ENCODE measurements at regions not wholly inside any gene's neighbourhood (a gene's known extent, or its start where the extent isn't known, plus 50 kb on each side); places are given as distances from the start of the nearest gene placed in this dataset.
"Not testable (repeated sequence)": the region's sequence is repeated elsewhere in the genome, so short reads cannot be mapped to it uniquely, and the experiment has no call there.

DNA sequence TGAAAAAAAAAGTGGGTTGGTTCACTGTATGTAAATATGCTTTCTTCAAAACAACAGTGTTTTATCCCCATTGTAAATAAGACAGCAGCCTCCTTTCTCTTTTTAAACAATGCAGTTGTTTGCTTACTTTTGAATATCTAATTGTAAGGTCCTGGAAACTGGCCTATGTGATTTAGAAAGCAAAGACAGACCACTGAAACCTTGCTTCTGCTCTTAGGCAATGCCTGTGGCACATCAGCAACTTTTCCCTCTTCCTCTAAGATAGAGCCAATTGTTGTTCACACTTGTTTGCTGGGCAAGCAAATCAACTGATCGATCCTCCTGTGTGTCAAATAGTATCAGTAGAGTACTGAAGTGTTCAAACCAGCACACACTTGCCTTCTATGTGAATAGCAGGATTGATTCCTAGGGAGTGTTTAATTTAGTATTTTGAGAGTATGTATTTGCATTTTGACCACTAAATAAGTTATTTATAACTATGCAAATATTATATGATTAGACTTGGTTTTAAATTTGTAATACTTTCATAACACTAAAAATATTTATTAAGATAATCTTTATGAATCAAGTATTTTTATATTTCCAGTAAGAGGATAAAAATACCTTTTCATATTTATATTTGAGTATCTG, 55.4 kb upstream of the GRPR start:
- Histone ChIP-seq H3K36me3 (no peaks in the 10 kb centered on the region), H3K9me3 (no peaks in the 10 kb centered on the region), H3K27ac (no peak overlapping the region), H3K4me3 (no peak overlapping the region), H3K27me3 (no peaks in the 10 kb centered on the region), H3K4me1 (no peaks in the 10 kb centered on the region)
- TF ChIP-seq, protein P1, sequence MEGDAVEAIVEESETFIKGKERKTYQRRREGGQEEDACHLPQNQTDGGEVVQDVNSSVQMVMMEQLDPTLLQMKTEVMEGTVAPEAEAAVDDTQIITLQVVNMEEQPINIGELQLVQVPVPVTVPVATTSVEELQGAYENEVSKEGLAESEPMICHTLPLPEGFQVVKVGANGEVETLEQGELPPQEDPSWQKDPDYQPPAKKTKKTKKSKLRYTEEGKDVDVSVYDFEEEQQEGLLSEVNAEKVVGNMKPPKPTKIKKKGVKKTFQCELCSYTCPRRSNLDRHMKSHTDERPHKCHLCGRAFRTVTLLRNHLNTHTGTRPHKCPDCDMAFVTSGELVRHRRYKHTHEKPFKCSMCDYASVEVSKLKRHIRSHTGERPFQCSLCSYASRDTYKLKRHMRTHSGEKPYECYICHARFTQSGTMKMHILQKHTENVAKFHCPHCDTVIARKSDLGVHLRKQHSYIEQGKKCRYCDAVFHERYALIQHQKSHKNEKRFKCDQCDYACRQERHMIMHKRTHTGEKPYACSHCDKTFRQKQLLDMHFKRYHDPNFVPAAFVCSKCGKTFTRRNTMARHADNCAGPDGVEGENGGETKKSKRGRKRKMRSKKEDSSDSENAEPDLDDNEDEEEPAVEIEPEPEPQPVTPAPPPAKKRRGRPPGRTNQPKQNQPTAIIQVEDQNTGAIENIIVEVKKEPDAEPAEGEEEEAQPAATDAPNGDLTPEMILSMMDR (IDR thresholded peaks at IDR 0.05) = no peak
- intact Hi-C loops (cut with DNase I) = no loop called here
- ATAC-seq = no peak
- 10 to 13% methylated on average over 1 of the region's 1 CpG for WGBS, 2 donors
- no peak for DNase-seq
- FAIRE-seq = peak; percentile 61

DNA sequence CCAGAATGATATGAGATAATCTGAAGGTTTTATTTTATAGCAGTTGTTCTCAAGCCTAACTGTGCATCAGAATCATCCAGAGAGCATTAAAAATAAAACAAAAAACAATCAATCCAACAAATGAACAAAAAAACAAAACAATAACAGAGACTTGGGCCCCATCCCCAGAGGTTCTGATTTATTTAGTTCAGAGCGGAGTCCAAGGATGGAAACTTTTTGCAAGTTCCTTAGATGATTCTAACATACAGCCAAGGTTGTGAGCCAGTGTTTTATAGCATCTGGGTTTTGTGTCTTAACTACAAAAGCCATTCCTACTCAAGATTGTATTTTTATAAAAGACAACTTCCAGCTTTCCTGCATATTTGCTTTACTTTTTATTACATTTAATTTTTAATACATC, 59.4 kb upstream of the GRPR start:
- Histone ChIP-seq H3K27ac (no peak overlapping the region), H3K4me1 (no peaks in the 10 kb centered on the region), H3K36me3 (no peaks in the 10 kb centered on the region), H3K4me3 (no peak overlapping the region), H3K9me3 (no peaks in the 10 kb centered on the region), H3K27me3 (no peaks in the 10 kb centered on the region)
- no peak for ATAC-seq
- no peak for DNase-seq
- intact Hi-C loops (cut with DNase I) = no loop called here
- 90 to 98% methylated on average over 1 of the region's 1 CpG for WGBS, 2 donors
- TF ChIP-seq, protein P1 (IDR thresholded peaks at IDR 0.05) = no peak
- FAIRE-seq = no peak

DNA sequence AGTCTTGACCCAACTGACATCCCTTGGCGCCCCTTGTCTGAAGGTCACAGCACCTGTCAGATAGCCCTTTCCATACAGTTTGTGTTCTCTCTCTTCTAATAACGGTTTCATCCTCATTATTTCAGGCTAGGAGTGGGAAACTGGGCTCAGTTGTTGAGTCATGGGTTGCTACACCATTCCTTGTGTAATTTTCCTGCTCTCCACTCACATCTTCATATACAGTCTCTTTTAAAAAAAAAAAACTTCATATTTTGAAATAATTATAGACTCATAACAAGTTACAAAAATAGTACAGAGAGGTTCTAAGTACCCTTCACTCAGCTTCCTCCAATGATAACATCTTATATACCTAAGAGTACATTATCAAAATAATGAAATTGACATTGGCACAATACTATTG, 60.2 kb upstream of the GRPR start:
- FAIRE-seq = no peak
- H3K4me3 ChIP-seq = no peak overlapping the region
- DNase-seq = no peak
- no peaks in the 10 kb centered on the region for H3K36me3 ChIP-seq
- 61 to 78% methylated on average over 2 of the region's 2 CpGs for WGBS, 2 donors
- no peaks in the 10 kb centered on the region for H3K4me1 ChIP-seq
- no peaks in the 10 kb centered on the region for H3K27me3 ChIP-seq
- no peak overlapping the region for H3K27ac ChIP-seq
- H3K9me3 ChIP-seq = no peaks in the 10 kb centered on the region
- TF ChIP-seq, protein P1 (IDR thresholded peaks at IDR 0.05) = no peak
- ATAC-seq = no peak
- intact Hi-C loops (cut with DNase I) = no loop called here

DNA sequence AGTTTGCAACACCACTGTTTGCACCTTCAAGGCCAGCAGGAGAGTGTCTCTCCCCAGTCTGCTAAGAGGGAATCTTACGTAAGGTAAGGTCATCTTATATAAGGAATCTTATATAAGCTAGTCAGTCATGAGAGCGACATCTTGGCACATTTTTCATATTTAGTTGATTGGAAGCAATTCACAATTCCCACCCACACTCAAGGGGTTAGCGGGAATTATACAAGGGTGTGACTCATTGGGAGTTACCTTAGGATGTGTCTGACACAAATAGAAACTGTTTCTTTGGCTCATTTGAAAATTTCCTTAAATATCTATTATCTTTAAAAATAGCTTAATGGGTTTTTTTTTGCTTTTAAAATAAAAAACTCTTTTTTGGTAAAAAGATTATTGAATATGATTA, 62.1 kb upstream of the GRPR start:
- Histone ChIP-seq H3K36me3 (no peaks in the 10 kb centered on the region), H3K4me3 (no peak overlapping the region), H3K27me3 (no peaks in the 10 kb centered on the region), H3K4me1 (no peaks in the 10 kb centered on the region), H3K27ac (no peak overlapping the region), H3K9me3 (no peaks in the 10 kb centered on the region)
- 88 to 93% methylated on average over 3 of the region's 3 CpGs for WGBS, 2 donors
- intact Hi-C loops (cut with DNase I) = no loop called here
- DNase-seq = no peak
- TF ChIP-seq, protein P1 (IDR thresholded peaks at IDR 0.05) = no peak
- no peak for ATAC-seq
- FAIRE-seq = no peak

DNA sequence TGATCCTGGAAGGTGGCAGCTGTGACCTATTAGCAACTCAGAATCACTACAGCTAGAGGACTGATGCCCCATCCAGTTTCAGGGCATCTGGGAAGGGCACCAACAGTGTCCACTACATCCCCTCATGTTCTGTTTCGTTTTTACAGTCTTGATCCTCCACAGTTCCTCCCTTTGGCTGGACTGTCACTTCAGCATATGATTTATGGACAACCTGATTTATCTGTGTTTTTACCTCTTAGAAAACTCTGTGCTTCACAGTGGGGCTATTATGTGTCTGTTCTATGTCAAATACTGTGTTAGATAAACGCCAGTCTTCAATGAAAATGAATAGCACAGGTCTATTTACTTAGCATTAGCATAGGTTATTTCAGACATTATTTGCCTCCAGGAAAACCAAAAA, 63.1 kb upstream of the GRPR start:
- DNase-seq = no peak
- intact Hi-C loops (cut with DNase I) = no loop called here
- WGBS, 2 donors = 20 to 45% methylated on average over 2 of the region's 2 CpGs
- no peaks in the 10 kb centered on the region for H3K4me1 ChIP-seq
- H3K36me3 ChIP-seq = no peaks in the 10 kb centered on the region
- ATAC-seq = no peak
- H3K4me3 ChIP-seq = no peak overlapping the region
- peak; percentile 13 for FAIRE-seq
- no peak overlapping the region for H3K27ac ChIP-seq
- TF ChIP-seq, protein P1 (IDR thresholded peaks at IDR 0.05) = no peak
- no peaks in the 10 kb centered on the region for H3K27me3 ChIP-seq
- no peaks in the 10 kb centered on the region for H3K9me3 ChIP-seq

DNA sequence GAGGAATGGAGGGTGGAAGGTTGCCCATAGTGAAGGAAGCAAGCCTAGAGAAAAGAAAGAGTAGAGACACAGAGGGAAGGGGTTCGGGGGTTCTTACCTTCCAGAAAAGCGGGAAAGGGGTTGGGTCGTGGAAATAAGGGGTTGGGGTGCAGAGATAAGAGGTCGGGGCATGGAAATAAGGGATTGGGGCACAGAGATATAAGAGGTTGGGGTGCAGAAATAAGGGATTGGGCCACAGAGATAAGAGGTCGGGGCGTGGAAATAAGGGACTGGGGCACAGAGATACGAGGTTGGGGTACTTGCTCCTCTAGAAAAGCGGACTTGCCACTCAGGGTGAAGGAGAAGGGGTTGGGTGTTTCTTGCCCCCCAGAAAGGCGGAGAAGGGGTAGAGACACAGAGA, 74.2 kb upstream of the GRPR start:
- H3K27ac ChIP-seq; H3K9me3 ChIP-seq; H3K4me3 ChIP-seq; H3K4me1 ChIP-seq; H3K36me3 ChIP-seq; H3K27me3 ChIP-seq; ATAC-seq; DNase-seq; FAIRE-seq; intact Hi-C loops (cut with DNase I): not testable (repeated sequence)
- 77 to 82% methylated on average over 9 of the region's 9 CpGs for WGBS, 2 donors

Data from pancreas (tissue), 10 donors.